ENCODE measurements at regions not wholly inside any gene's neighbourhood (a gene's known extent, or its start where the extent isn't known, plus 50 kb on each side); places are given as distances from the start of the nearest gene placed in this dataset.

GRCh38 chr12:116375278-116375842 lies 97.9 kb upstream of the MED13L start:
- no peaks in the 10 kb centered on the region for H4K20me1 ChIP-seq (ENCODE audit: control insufficient read depth, insufficient read depth, low read length, poor library complexity, severe bottlenecking)
- TF ChIP-seq CTCF (IDR thresholded peaks at IDR 0.05) (no peak), EZH2 (IDR thresholded peaks at IDR 0.05; ENCODE audit: borderline replicate concordance, insufficient read depth, low read depth, low read length, poor library complexity, severe bottlenecking) (no peak)
- no peak for DNase-seq
- no peak overlapping the region for H3K4me3 ChIP-seq (ENCODE audit: control extremely low read depth in 1 of 5, extremely low read depth in 1 of 5, insufficient read depth in 1 of 5, low read depth in 2 of 5, low read length in 4 of 5)
- no peaks in the 10 kb centered on the region for H3K79me2 ChIP-seq (ENCODE audit: control insufficient read depth, insufficient read depth, low read length)
- POLR2A ChIA-PET = no interaction called here
- 76% methylated on average over 9 of the region's 9 CpGs for WGBS (ENCODE audit: insufficient coverage)
- CTCF ChIA-PET = no interaction called here
- no peaks in the 10 kb centered on the region for H3K36me3 ChIP-seq (replicated peaks in 1 of 2; ENCODE audit: control extremely low read depth in 1 of 2, control insufficient read depth in 1 of 2, extremely low read depth in 1 of 2, insufficient read depth in 2 of 2, low read length in 1 of 2)
- H3K27me3 Mint-ChIP-seq = peaks cover 8% of the 10 kb centered on the region
- no peak overlapping the region for H3K27ac ChIP-seq (ENCODE audit: low read length in 2 of 2)
- H3K9me3 ChIP-seq (ENCODE audit: control extremely low read depth in 1 of 3, control insufficient read depth in 2 of 3, insufficient read depth in 1 of 3, low read length in 2 of 3) = peaks cover 0 to 3% (median 0%) of the 10 kb centered on the region in 3 donors
- H3K4me1 ChIP-seq (ENCODE audit: control insufficient read depth in 2 of 2, insufficient read depth in 2 of 2, low read length in 2 of 2) = no peaks in the 10 kb centered on the region
- no peak overlapping the region for H3K4me3 Mint-ChIP-seq
- H3K27ac Mint-ChIP-seq = peak overlapping the region; percentile 29
- H3K9me3 Mint-ChIP-seq (ENCODE audit: insufficient read depth) = no peaks in the 10 kb centered on the region
- intact Hi-C loops (cut with micrococcal nuclease) = no loop called here
- H3K4me2 ChIP-seq (replicated peaks; ENCODE audit: low read depth, low read length, poor library complexity, severe bottlenecking) = no peak overlapping the region
- H2AFZ ChIP-seq (ENCODE audit: insufficient read depth, low read depth, low read length, poor library complexity, severe bottlenecking) = no peak overlapping the region
- no peaks in the 10 kb centered on the region for H3K27me3 ChIP-seq (replicated peaks in 1 of 4; ENCODE audit: control extremely low read depth in 1 of 4, control insufficient read depth in 3 of 4, insufficient read depth in 4 of 4, low read length in 3 of 4)
- H3K9ac ChIP-seq (ENCODE audit: low read length) = no peak overlapping the region
- ATAC-seq (ENCODE audit: low read depth) = no peak
- no peaks in the 10 kb centered on the region for H3K4me1 Mint-ChIP-seq

- no peak overlapping the region for H2AFZ ChIP-seq (ENCODE audit: insufficient read depth, low read depth, low read length, poor library complexity, severe bottlenecking)
- WGBS (ENCODE audit: insufficient coverage) = 85% methylated on average over 2 of the region's 11 CpGs
Observed at GRCh38 chr12:116376354-116377193, 99.1 kb upstream of the MED13L start.

More at GRCh38 chr12:116376354-116377193, 99.1 kb upstream of the MED13L start:
- H3K4me3 ChIP-seq (ENCODE audit: control extremely low read depth in 1 of 5, extremely low read depth in 1 of 5, insufficient read depth in 1 of 5, low read depth in 2 of 5, low read length in 4 of 5) = no peak overlapping the region
- no peak overlapping the region for H3K27ac Mint-ChIP-seq
- DNase-seq (no peak), ATAC-seq (ENCODE audit: low read depth) (no peak)
- intact Hi-C loops (cut with micrococcal nuclease) = no loop called here
- H3K4me1 ChIP-seq (ENCODE audit: control insufficient read depth in 2 of 2, insufficient read depth in 2 of 2, low read length in 2 of 2) = no peaks in the 10 kb centered on the region
- H3K4me1 Mint-ChIP-seq = no peaks in the 10 kb centered on the region
- H3K9me3 Mint-ChIP-seq (ENCODE audit: insufficient read depth) = no peaks in the 10 kb centered on the region
- peaks cover 0 to 2% (median 0%) of the 10 kb centered on the region in 3 donors for H3K9me3 ChIP-seq (ENCODE audit: control extremely low read depth in 1 of 3, control insufficient read depth in 2 of 3, insufficient read depth in 1 of 3, low read length in 2 of 3)
- H3K27me3 ChIP-seq (replicated peaks in 1 of 4; ENCODE audit: control extremely low read depth in 1 of 4, control insufficient read depth in 3 of 4, insufficient read depth in 4 of 4, low read length in 3 of 4) = no peaks in the 10 kb centered on the region
- no peaks in the 10 kb centered on the region for H3K79me2 ChIP-seq (ENCODE audit: control insufficient read depth, insufficient read depth, low read length)
- H3K27ac ChIP-seq (ENCODE audit: low read length in 2 of 2) = no peak overlapping the region
- TF ChIP-seq CTCF (IDR thresholded peaks at IDR 0.05) (no peak), EZH2 (IDR thresholded peaks at IDR 0.05; ENCODE audit: borderline replicate concordance, insufficient read depth, low read depth, low read length, poor library complexity, severe bottlenecking) (no peak)
- ChIA-PET CTCF (interaction anchor here (0.7 kb wide), 1 partner anchor 204 kb away, joined by 4 read pairs; no protein-coding TSS in a partner anchor), POLR2A (no interaction called here)
- no peaks in the 10 kb centered on the region for H3K36me3 ChIP-seq (replicated peaks in 1 of 2; ENCODE audit: control extremely low read depth in 1 of 2, control insufficient read depth in 1 of 2, extremely low read depth in 1 of 2, insufficient read depth in 2 of 2, low read length in 1 of 2)
- H3K9ac ChIP-seq (ENCODE audit: low read length) = no peak overlapping the region
- no peak overlapping the region for H3K4me2 ChIP-seq (replicated peaks; ENCODE audit: low read depth, low read length, poor library complexity, severe bottlenecking)
- H3K4me3 Mint-ChIP-seq = no peak overlapping the region
- no peaks in the 10 kb centered on the region for H4K20me1 ChIP-seq (ENCODE audit: control insufficient read depth, insufficient read depth, low read length, poor library complexity, severe bottlenecking)
- peaks cover 8% of the 10 kb centered on the region for H3K27me3 Mint-ChIP-seq

Data from B cell (primary cell).